Chondrocyte (in vitro differentiated cells): ENCODE measurements at regions not wholly inside any gene's neighbourhood (a gene's known extent, or its start where the extent isn't known, plus 50 kb on each side); places are given as distances from the start of the nearest gene placed in this dataset.

Experiments
- DNase-seq: peaks from one replicate; pipeline ENCODE4 v3.0.0; 2021; ENCODE audit warnings: mixed read lengths, low spot score
- H3K27ac Mint-ChIP-seq: one replicate; pipeline ENCODE4 v1.8.0; 2021; ENCODE audit warnings: mild to moderate bottlenecking, moderate library complexity, mixed read lengths; ENCODE audit not compliant: unreplicated experiment
- H3K27me3 Mint-ChIP-seq: 2 replicates; pipeline ENCODE4 v1.8.0; 2021; ENCODE audit warnings: low read depth, mixed read lengths
- H3K36me3 Mint-ChIP-seq: 2 replicates; pipeline ENCODE4 v1.8.0; 2021; ENCODE audit warnings: low read depth, mixed read lengths
- H3K4me1 Mint-ChIP-seq: 2 replicates; pipeline ENCODE4 v1.8.0; 2021; ENCODE audit warnings: low read depth, mild to moderate bottlenecking, mixed read lengths
- H3K4me3 Mint-ChIP-seq: one replicate; pipeline ENCODE4 v1.8.0; 2021; ENCODE audit warnings: mild to moderate bottlenecking, moderate library complexity, mixed read lengths; ENCODE audit not compliant: unreplicated experiment
- H3K9me3 Mint-ChIP-seq: 2 replicates; pipeline ENCODE4 v1.8.0; 2021; ENCODE audit warnings: low read depth, mixed read lengths
- TF ChIP-seq, protein P1 (sequence below): fragments of 200-600 bp; sonication (generic); IDR thresholded peaks from 2 replicates; pipeline ENCODE4 v1.5.0; 2021; ENCODE audit warnings: antibody characterized with exemption, mild to moderate bottlenecking, moderate library complexity

DNA sequence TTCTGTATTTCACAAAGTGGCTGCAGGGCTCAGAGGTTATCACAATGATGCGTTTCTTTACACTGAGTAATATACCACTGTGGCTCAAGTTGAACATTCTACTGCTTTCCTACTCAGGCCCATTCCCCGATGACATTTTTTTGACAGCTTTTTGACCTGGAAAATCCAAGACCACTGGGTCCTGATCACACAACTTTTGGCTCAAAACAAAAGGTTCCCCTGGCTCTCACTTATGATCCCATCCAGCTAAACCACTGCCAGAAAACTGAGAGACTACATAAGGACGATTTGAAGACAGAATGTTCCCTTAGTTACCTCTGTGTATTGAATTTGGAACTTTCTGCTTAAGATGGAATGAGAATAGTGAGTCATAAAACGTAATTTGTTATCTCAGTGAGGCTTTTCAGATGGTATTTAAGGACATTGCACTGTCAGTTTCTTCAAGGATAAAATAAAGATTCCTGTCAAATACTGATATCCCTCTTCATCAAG is 78.0 kb upstream of the FBXL7 start:
- no peak for DNase-seq
- TF ChIP-seq, protein P1, sequence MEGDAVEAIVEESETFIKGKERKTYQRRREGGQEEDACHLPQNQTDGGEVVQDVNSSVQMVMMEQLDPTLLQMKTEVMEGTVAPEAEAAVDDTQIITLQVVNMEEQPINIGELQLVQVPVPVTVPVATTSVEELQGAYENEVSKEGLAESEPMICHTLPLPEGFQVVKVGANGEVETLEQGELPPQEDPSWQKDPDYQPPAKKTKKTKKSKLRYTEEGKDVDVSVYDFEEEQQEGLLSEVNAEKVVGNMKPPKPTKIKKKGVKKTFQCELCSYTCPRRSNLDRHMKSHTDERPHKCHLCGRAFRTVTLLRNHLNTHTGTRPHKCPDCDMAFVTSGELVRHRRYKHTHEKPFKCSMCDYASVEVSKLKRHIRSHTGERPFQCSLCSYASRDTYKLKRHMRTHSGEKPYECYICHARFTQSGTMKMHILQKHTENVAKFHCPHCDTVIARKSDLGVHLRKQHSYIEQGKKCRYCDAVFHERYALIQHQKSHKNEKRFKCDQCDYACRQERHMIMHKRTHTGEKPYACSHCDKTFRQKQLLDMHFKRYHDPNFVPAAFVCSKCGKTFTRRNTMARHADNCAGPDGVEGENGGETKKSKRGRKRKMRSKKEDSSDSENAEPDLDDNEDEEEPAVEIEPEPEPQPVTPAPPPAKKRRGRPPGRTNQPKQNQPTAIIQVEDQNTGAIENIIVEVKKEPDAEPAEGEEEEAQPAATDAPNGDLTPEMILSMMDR = no peak

DNA sequence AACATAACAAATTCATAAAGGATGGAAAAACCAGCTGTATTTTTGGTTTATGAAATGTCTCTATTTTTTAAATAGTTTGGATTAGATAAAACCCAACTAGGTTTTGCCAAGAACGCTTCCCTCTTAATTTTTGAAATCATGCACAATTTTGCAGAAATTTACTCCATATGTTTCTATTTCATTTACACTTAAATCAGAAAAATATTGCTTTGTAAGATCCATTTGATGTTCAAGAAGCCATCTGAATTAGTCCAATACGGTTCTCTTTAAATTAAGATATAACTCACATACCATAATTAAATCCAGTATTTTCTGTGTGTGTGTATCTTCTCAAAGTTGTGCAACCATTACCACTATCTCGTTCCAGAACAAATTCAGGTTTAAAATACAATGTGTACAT is 78.6 kb upstream of the FBXL7 start:
- peaks cover 27% of the 10 kb centered on the region for H3K4me1 Mint-ChIP-seq
- H3K27me3 Mint-ChIP-seq = peaks cover 17% of the 10 kb centered on the region
- TF ChIP-seq, protein P1 = no peak
- H3K9me3 Mint-ChIP-seq = no peaks in the 10 kb centered on the region
- no peak overlapping the region for H3K27ac Mint-ChIP-seq
- no peaks in the 10 kb centered on the region for H3K36me3 Mint-ChIP-seq
- H3K4me3 Mint-ChIP-seq = no peak overlapping the region
- no peak for DNase-seq

More for the DNA sequence above, 78.0 kb upstream of the FBXL7 start:
- Mint-ChIP-seq H3K4me3 (no peak overlapping the region), H3K9me3 (no peaks in the 10 kb centered on the region), H3K36me3 (no peaks in the 10 kb centered on the region), H3K27ac (peak overlapping the region; percentile 42), H3K4me1 (peaks cover 32% of the 10 kb centered on the region), H3K27me3 (peaks cover 16% of the 10 kb centered on the region)

DNA sequence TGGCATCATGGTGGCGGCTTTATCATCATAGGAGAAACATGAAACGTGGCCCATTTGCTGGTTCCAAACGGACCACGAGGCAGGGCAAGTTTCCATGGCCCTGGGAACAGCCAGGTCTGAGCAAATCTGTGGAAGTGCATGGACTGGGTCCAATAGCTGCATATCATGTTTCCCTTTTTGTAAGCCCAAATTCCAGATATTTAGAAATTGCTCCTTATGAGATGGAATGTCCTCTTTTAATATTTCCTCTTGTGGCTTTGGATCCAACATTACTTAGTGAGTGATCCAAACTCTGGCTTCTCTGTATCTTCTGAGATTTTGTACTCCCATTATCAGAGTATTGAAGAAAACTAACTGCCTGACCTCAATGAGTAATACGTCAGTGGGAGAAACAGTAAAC is 79.8 kb upstream of the FBXL7 start:
- TF ChIP-seq, protein P1 = no peak
- H3K9me3 Mint-ChIP-seq = no peaks in the 10 kb centered on the region
- no peak overlapping the region for H3K4me3 Mint-ChIP-seq
- H3K27ac Mint-ChIP-seq = no peak overlapping the region
- H3K27me3 Mint-ChIP-seq = peaks cover 19% of the 10 kb centered on the region
- DNase-seq = no peak
- peaks cover 15% of the 10 kb centered on the region for H3K4me1 Mint-ChIP-seq
- no peaks in the 10 kb centered on the region for H3K36me3 Mint-ChIP-seq

DNA sequence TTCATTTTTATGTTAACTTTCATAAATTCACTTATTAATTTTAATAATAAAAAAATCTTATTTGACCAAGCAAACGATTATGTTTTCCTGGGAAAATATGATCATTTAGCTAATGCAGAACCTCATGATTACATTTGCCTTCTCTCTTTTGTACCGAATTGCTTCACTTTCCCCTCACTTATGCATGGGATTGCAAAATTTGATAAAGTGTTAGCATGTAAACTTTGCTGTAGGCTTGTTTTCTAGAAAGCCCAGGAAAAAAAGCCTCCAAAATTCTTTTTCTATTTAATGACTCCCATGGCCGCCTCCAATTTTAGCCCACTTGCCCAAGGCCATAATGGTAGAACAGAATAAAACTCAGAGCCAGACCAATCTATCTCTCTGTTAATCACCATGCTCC is 82.8 kb upstream of the FBXL7 start:
- Mint-ChIP-seq H3K27ac (no peak overlapping the region), H3K4me3 (no peak overlapping the region), H3K27me3 (peaks cover 12% of the 10 kb centered on the region), H3K4me1 (peaks cover 5% of the 10 kb centered on the region), H3K9me3 (no peaks in the 10 kb centered on the region), H3K36me3 (no peaks in the 10 kb centered on the region)
- TF ChIP-seq, protein P1 = no peak
- no peak for DNase-seq

DNA sequence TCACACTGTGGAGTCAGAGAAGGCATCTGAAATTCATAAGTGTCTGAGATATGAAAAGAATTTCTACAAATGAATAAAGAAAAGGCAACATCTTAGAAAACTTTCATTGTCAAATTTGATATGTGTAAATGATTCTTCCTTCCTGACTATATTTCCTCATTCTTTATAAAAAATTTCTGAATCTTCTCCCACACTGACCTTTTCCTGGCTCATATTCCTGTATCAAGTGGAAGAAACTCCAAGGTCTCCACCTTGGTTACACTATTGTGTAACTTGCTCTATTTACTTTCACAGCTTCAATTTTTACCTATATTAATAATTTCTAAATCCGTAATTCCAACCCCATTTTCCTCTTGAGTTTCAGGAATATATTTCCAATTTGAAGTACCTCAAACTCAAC is 93.5 kb upstream of the FBXL7 start:
- Mint-ChIP-seq H3K9me3 (peaks cover 14% of the 10 kb centered on the region), H3K27me3 (peaks cover 4% of the 10 kb centered on the region), H3K4me3 (no peak overlapping the region), H3K36me3 (peaks cover 2% of the 10 kb centered on the region), H3K4me1 (no peaks in the 10 kb centered on the region), H3K27ac (no peak overlapping the region)
- DNase-seq = no peak
- TF ChIP-seq, protein P1 = no peak
